Heart right ventricle (tissue), 16 donors: ENCODE measurements at regions not wholly inside any gene's neighbourhood (a gene's known extent, or its start where the extent isn't known, plus 50 kb on each side); places are given as distances from the start of the nearest gene placed in this dataset.
"Not testable (repeated sequence)": the region's sequence is repeated elsewhere in the genome, so short reads cannot be mapped to it uniquely, and the experiment has no call there.

Experiments
- ATAC-seq, 8 donors: fragments of 200-7000 bp; cut with Tn5 transposase; one replicate each; pipeline ENCODE4 v1.9.1; 2020; ENCODE audit warnings: mild to moderate bottlenecking in 8 of 8, moderate library complexity in 8 of 8, moderate number of reproducible peaks in 1 of 8
- DNase-seq, 2 donors: peaks; one replicate each; pipeline ENCODE4 v3.0.0-alpha.2; 2020
- H3K27ac ChIP-seq, 10 donors: fragments of 200-600 bp; sonication (generic) in 2 of 10; one replicate each; pipeline versions ENCODE4 v1.5.0 to v1.8.0; 2020 to 2022; ENCODE audit warnings: mild to moderate bottlenecking in 3 of 10
- H3K27me3 ChIP-seq, 7 donors: fragments of 200-600 bp; one replicate each; pipeline ENCODE4 v1.8.0; 2021 to 2022; ENCODE audit warnings: mild to moderate bottlenecking in 2 of 7
- H3K36me3 ChIP-seq, 9 donors: fragments of 200-600 bp; sonication (generic) in 1 of 9; one replicate each; pipeline versions ENCODE4 v1.5.0 to v1.8.0; 2020 to 2022; ENCODE audit warnings: mild to moderate bottlenecking in 2 of 9
- H3K4me1 ChIP-seq, 9 donors: fragments of 200-600 bp; sonication (generic) in 1 of 9; one replicate each; pipeline versions ENCODE4 v1.5.0 to v1.8.0; 2020 to 2022; ENCODE audit warnings: mild to moderate bottlenecking in 4 of 9
- H3K4me3 ChIP-seq, 10 donors: fragments of 200-600 bp; sonication (generic) in 2 of 10; one replicate each; pipeline versions ENCODE4 v1.5.0 to v1.8.0; 2020 to 2022; ENCODE audit warnings: mild to moderate bottlenecking in 7 of 10, moderate library complexity in 2 of 10
- H3K9me3 ChIP-seq, 11 donors: fragments of 200-600 bp in 10 of 11; sonication (generic) in 2 of 11; one replicate each; pipeline versions ENCODE4 v1.5.0 to v1.8.0; 2013 to 2022; ENCODE audit warnings: mild to moderate bottlenecking in 2 of 11, control low read depth in 1 of 11, moderate library complexity in 1 of 11
- CTCF ChIP-seq, 9 donors: fragments of 200-600 bp; sonication (generic) in 2 of 9; IDR thresholded peaks; one replicate each; pipeline versions ENCODE4 v1.5.0 to v1.8.0; 2021 to 2022; ENCODE audit warnings: antibody characterized with exemption in 9 of 9, mild to moderate bottlenecking in 5 of 9, moderate library complexity in 1 of 9
- WGBS, 2 donors: extraction: QIAGEN DNeasy Blood & Tissue Kit; methylation state at CpG; one replicate each; pipeline ENCODE4 v1.1.7; 2013; ENCODE audit warnings: inconsistent platforms in 1 of 2; 5-methylcytosine and 5-hydroxymethylcytosine counted together
- intact Hi-C, 10 donors: fragments of 100-400 bp; cut with DNase I; formaldehyde crosslinking; loops; one replicate each; pipeline versions ENCODE4 v1.11.1 to v1.14.2; 2022
- donor health status: Arrhythmogenic right ventricular cardiomyopathy.
- donor health status: ischemic (EF 13 %, LVEDD 7.1; RV severe dilation, severe dysfunction).
- donor health status: healthy with polysubstance abuse.
- donor health status: DM: no; HTN: yes; CAD: no.
- donor health status: DM: no; HTN: no; CAD: no.
- donor health status: ischemic (EF 25% LVEDD 6.9; RV normal size, moderate dysfunction).
- donor health status: ischemic (EF 25% LVEDD 5.7; RV mildly dilated, moderate dysfunction).
- donor health status: healthy.
- donor health status: DM: yes; HTN: yes; CAD: no.
- donor health status: Ischemic cardiomyopathy.
- donor health status: ischemic (EF 35%, LVEDD 5.7; RV mildly dilated, moderate dysfunction).
- donor health status: nonischemic (EF 11% LVEDD 7.7; RV severe dilation, severe dysfunction).
- donor health status: DM: yes; HTN: yes; CAD: no.
- donor health status: PGD.
- donor health status: ischemic (EF 29% LVEDD 5.4; RV normal size, mild dysfunction).
- donor health status: nonischemic (EF 23%, LVEDD 6.1; RV moderate dilation, normal function).

GRCh38 chr6:6952484-6952883, 155.3 kb upstream of the RREB1 start:
- Histone ChIP-seq H3K27me3 (no peaks in the 10 kb centered on the region), H3K4me1 (no peaks in the 10 kb centered on the region), H3K9me3 (peaks cover 0 to 25% (median 7%) of the 10 kb centered on the region in 11 donors), H3K27ac (no peak overlapping the region), H3K36me3 (no peaks in the 10 kb centered on the region), H3K4me3 (no peak overlapping the region)
- DNase-seq = no peak
- 89 to 93% methylated on average over 33 of the region's 33 CpGs for WGBS, 2 donors
- no peak for ATAC-seq
- intact Hi-C loops = no loop called here
- TF ChIP-seq CTCF (IDR thresholded peaks at IDR 0.05) = no peak

- H3K4me1 ChIP-seq, DNase-seq, intact Hi-C loops, H3K4me3 ChIP-seq, H3K27me3 ChIP-seq, H3K27ac ChIP-seq, H3K36me3 ChIP-seq, ATAC-seq: not testable (repeated sequence)
- H3K9me3 ChIP-seq = peaks cover 0 to 25% (median 7%) of the 10 kb centered on the region in 11 donors
- WGBS, 2 donors = 94 to 96% methylated on average over 6 of the region's 6 CpGs
Measured at GRCh38 chr6:6952927-6953326, 154.8 kb upstream of the RREB1 start.

- H3K4me1 ChIP-seq = no peaks in the 10 kb centered on the region
- 76 to 77% methylated on average over 5 of the region's 5 CpGs for WGBS, 2 donors
- no peaks in the 10 kb centered on the region for H3K36me3 ChIP-seq
- H3K27ac ChIP-seq = no peak overlapping the region
- TF ChIP-seq CTCF (IDR thresholded peaks at IDR 0.05) = no peak
- DNase-seq (no peak), ATAC-seq (no peak)
- intact Hi-C loops = no loop called here
- H3K4me3 ChIP-seq = no peak overlapping the region
- H3K9me3 ChIP-seq = peaks cover 0 to 4% (median 0%) of the 10 kb centered on the region in 11 donors
- no peaks in the 10 kb centered on the region for H3K27me3 ChIP-seq
Measured at GRCh38 chr6:6960571-6961251, 147.1 kb upstream of the RREB1 start.

GRCh38 chr6:6962086-6962485, 145.7 kb upstream of the RREB1 start:
- DNase-seq = no peak
- intact Hi-C loops = no loop called here

More at GRCh38 chr6:6962086-6962485, 145.7 kb upstream of the RREB1 start:
- Histone ChIP-seq H3K4me1 (no peaks in the 10 kb centered on the region), H3K27ac (no peak overlapping the region), H3K27me3 (no peaks in the 10 kb centered on the region), H3K4me3 (no peak overlapping the region), H3K9me3 (peaks cover 0 to 4% (median 0%) of the 10 kb centered on the region in 11 donors), H3K36me3 (no peaks in the 10 kb centered on the region)
- 94 to 95% methylated on average over 4 of the region's 4 CpGs for WGBS, 2 donors
- ATAC-seq = no peak
- no peak for TF ChIP-seq CTCF (IDR thresholded peaks at IDR 0.05)
